Stimulated activated naive CD8-positive, alpha-beta T cell treated with anti-CD3 and anti-CD28 coated beads, Interleukin-15, Interleukin-2, amounts not matched to agents 100 ng/mL and 50 ng/mL, for 24 hours (primary cell): ENCODE measurements at regions not wholly inside any gene's neighbourhood (a gene's known extent, or its start where the extent isn't known, plus 50 kb on each side); places are given as distances from the start of the nearest gene placed in this dataset.
"Not testable (repeated sequence)": the region's sequence is repeated elsewhere in the genome, so short reads cannot be mapped to it uniquely, and the experiment has no call there.

Experiments used
- H3K27ac Mint-ChIP-seq: one replicate; pipeline ENCODE4 v1.8.0; 2021; ENCODE audit warnings: mild to moderate bottlenecking, mixed read lengths
- H3K27me3 Mint-ChIP-seq: one replicate; pipeline ENCODE4 v1.8.0; 2021; ENCODE audit warnings: mixed read lengths
- H3K36me3 Mint-ChIP-seq: one replicate; pipeline ENCODE4 v1.8.0; 2021; ENCODE audit warnings: low read depth, mixed read lengths
- H3K4me1 Mint-ChIP-seq: one replicate; pipeline ENCODE4 v1.8.0; 2021; ENCODE audit warnings: low read depth, mixed read lengths
- H3K4me3 Mint-ChIP-seq: one replicate; pipeline ENCODE4 v1.8.0; 2021; ENCODE audit warnings: mild to moderate bottlenecking, mixed read lengths
- H3K9me3 Mint-ChIP-seq: one replicate; pipeline ENCODE4 v1.8.0; 2021; ENCODE audit warnings: mixed read lengths

GRCh38 chr3:20724241-20724640 is 538.2 kb upstream of the SGO1 start:
- no peaks in the 10 kb centered on the region for H3K4me1 Mint-ChIP-seq
- H3K9me3 Mint-ChIP-seq, result peaks cover 15% of the 10 kb centered on the region
- no peak overlapping the region for H3K27ac Mint-ChIP-seq
- no peaks in the 10 kb centered on the region for H3K27me3 Mint-ChIP-seq
- H3K4me3 Mint-ChIP-seq, result no peak overlapping the region
- no peaks in the 10 kb centered on the region for H3K36me3 Mint-ChIP-seq

- H3K36me3 Mint-ChIP-seq, H3K4me1 Mint-ChIP-seq, H3K27me3 Mint-ChIP-seq, H3K27ac Mint-ChIP-seq, H3K4me3 Mint-ChIP-seq: not testable (repeated sequence)
- peaks cover 28% of the 10 kb centered on the region for H3K9me3 Mint-ChIP-seq
Observed at GRCh38 chr3:20716425-20716824, 530.4 kb upstream of the SGO1 start.

- no peak overlapping the region for H3K27ac Mint-ChIP-seq
- H3K9me3 Mint-ChIP-seq, result peaks cover 10% of the 10 kb centered on the region
- no peaks in the 10 kb centered on the region for H3K36me3 Mint-ChIP-seq
- no peaks in the 10 kb centered on the region for H3K27me3 Mint-ChIP-seq
- H3K4me3 Mint-ChIP-seq, result no peak overlapping the region
- H3K4me1 Mint-ChIP-seq, result no peaks in the 10 kb centered on the region
Observed at GRCh38 chr3:20701641-20702040, 515.6 kb upstream of the SGO1 start.

- H3K27me3 Mint-ChIP-seq, result no peaks in the 10 kb centered on the region
- H3K36me3 Mint-ChIP-seq, result no peaks in the 10 kb centered on the region
- no peak overlapping the region for H3K27ac Mint-ChIP-seq
- no peak overlapping the region for H3K4me3 Mint-ChIP-seq
- peaks cover 10% of the 10 kb centered on the region for H3K9me3 Mint-ChIP-seq
- no peaks in the 10 kb centered on the region for H3K4me1 Mint-ChIP-seq
Observed at GRCh38 chr3:20700714-20701113, 514.7 kb upstream of the SGO1 start.

GRCh38 chr3:20698896-20699295 is 512.9 kb upstream of the SGO1 start:
- Mint-ChIP-seq H3K9me3 (peaks cover 10% of the 10 kb centered on the region), H3K4me3 (no peak overlapping the region), H3K36me3 (no peaks in the 10 kb centered on the region), H3K4me1 (no peaks in the 10 kb centered on the region), H3K27me3 (no peaks in the 10 kb centered on the region), H3K27ac (no peak overlapping the region)

GRCh38 chr3:20696388-20697150 is 510.6 kb upstream of the SGO1 start:
- H3K27me3 Mint-ChIP-seq, result no peaks in the 10 kb centered on the region
- H3K27ac Mint-ChIP-seq, result no peak overlapping the region
- no peaks in the 10 kb centered on the region for H3K4me1 Mint-ChIP-seq
- peaks cover 11% of the 10 kb centered on the region for H3K9me3 Mint-ChIP-seq
- no peak overlapping the region for H3K4me3 Mint-ChIP-seq
- no peaks in the 10 kb centered on the region for H3K36me3 Mint-ChIP-seq

GRCh38 chr3:20692675-20693074 is 506.7 kb upstream of the SGO1 start:
- Mint-ChIP-seq H3K4me1 (no peaks in the 10 kb centered on the region), H3K4me3 (no peak overlapping the region), H3K9me3 (peaks cover 6% of the 10 kb centered on the region), H3K27ac (no peak overlapping the region), H3K27me3 (no peaks in the 10 kb centered on the region), H3K36me3 (no peaks in the 10 kb centered on the region)

- H3K27ac Mint-ChIP-seq, result no peak overlapping the region
- no peaks in the 10 kb centered on the region for H3K27me3 Mint-ChIP-seq
- peaks cover 4% of the 10 kb centered on the region for H3K36me3 Mint-ChIP-seq
- no peaks in the 10 kb centered on the region for H3K4me1 Mint-ChIP-seq
- H3K9me3 Mint-ChIP-seq, result peaks cover 23% of the 10 kb centered on the region
- H3K4me3 Mint-ChIP-seq, result no peak overlapping the region
Observed at GRCh38 chr3:20683910-20684309, 497.9 kb upstream of the SGO1 start.

- Mint-ChIP-seq H3K27ac (no peak overlapping the region), H3K27me3 (no peaks in the 10 kb centered on the region), H3K36me3 (peaks cover 4% of the 10 kb centered on the region), H3K4me1 (no peaks in the 10 kb centered on the region), H3K4me3 (no peak overlapping the region), H3K9me3 (peaks cover 25% of the 10 kb centered on the region)
Observed at GRCh38 chr3:20682573-20682972, 496.6 kb upstream of the SGO1 start.

GRCh38 chr3:20680990-20681628 is 495.1 kb upstream of the SGO1 start:
- H3K4me3 Mint-ChIP-seq, result no peak overlapping the region
- no peaks in the 10 kb centered on the region for H3K4me1 Mint-ChIP-seq
- no peaks in the 10 kb centered on the region for H3K27me3 Mint-ChIP-seq
- peaks cover 4% of the 10 kb centered on the region for H3K36me3 Mint-ChIP-seq
- H3K27ac Mint-ChIP-seq, result no peak overlapping the region
- peaks cover 28% of the 10 kb centered on the region for H3K9me3 Mint-ChIP-seq

GRCh38 chr3:20673866-20674265 is 487.9 kb upstream of the SGO1 start:
- Mint-ChIP-seq H3K9me3 (peaks cover 26% of the 10 kb centered on the region), H3K27ac (no peak overlapping the region), H3K27me3 (no peaks in the 10 kb centered on the region), H3K4me3 (no peak overlapping the region), H3K36me3 (no peaks in the 10 kb centered on the region), H3K4me1 (no peaks in the 10 kb centered on the region)

- no peak overlapping the region for H3K27ac Mint-ChIP-seq
- H3K4me3 Mint-ChIP-seq, result no peak overlapping the region
- H3K36me3 Mint-ChIP-seq, result no peaks in the 10 kb centered on the region
- no peaks in the 10 kb centered on the region for H3K27me3 Mint-ChIP-seq
- peaks cover 7% of the 10 kb centered on the region for H3K9me3 Mint-ChIP-seq
- H3K4me1 Mint-ChIP-seq, result no peaks in the 10 kb centered on the region
Observed at GRCh38 chr3:20669675-20670074, 483.7 kb upstream of the SGO1 start.

GRCh38 chr3:20669184-20669583 is 483.2 kb upstream of the SGO1 start:
- Mint-ChIP-seq H3K27me3 (no peaks in the 10 kb centered on the region), H3K27ac (no peak overlapping the region), H3K4me3 (no peak overlapping the region), H3K4me1 (no peaks in the 10 kb centered on the region), H3K36me3 (no peaks in the 10 kb centered on the region), H3K9me3 (peaks cover 7% of the 10 kb centered on the region)

GRCh38 chr3:20668411-20668810 is 482.4 kb upstream of the SGO1 start:
- Mint-ChIP-seq H3K27ac (no peak overlapping the region), H3K36me3 (no peaks in the 10 kb centered on the region), H3K4me3 (no peak overlapping the region), H3K4me1 (no peaks in the 10 kb centered on the region), H3K27me3 (no peaks in the 10 kb centered on the region), H3K9me3 (peaks cover under 1% of the 10 kb centered on the region)

GRCh38 chr3:20666091-20666490 is 480.1 kb upstream of the SGO1 start:
- Mint-ChIP-seq H3K4me3 (no peak overlapping the region), H3K9me3 (no peaks in the 10 kb centered on the region), H3K27me3 (no peaks in the 10 kb centered on the region), H3K27ac (no peak overlapping the region), H3K36me3 (no peaks in the 10 kb centered on the region), H3K4me1 (no peaks in the 10 kb centered on the region)

GRCh38 chr3:20658491-20658890 is 472.5 kb upstream of the SGO1 start:
- Mint-ChIP-seq H3K4me3 (no peak overlapping the region), H3K4me1 (no peaks in the 10 kb centered on the region), H3K27ac (no peak overlapping the region), H3K9me3 (peaks cover 11% of the 10 kb centered on the region), H3K36me3 (no peaks in the 10 kb centered on the region), H3K27me3 (no peaks in the 10 kb centered on the region)
